KMS-11 (cell line): ENCODE measurements at regions not wholly inside any gene's neighbourhood (a gene's known extent, or its start where the extent isn't known, plus 50 kb on each side); places are given as distances from the start of the nearest gene placed in this dataset.

Experiments
- H2AFZ ChIP-seq: fragments of 200-600 bp; sonication (generic); 2 replicates; pipeline ENCODE4 v1.6.1; 2016; ENCODE audit warnings: antibody characterized with exemption, mixed run types, low read depth
- H3K27ac ChIP-seq: fragments of 200-600 bp; sonication (generic); 2 replicates; pipeline ENCODE4 v1.6.1; 2016; ENCODE audit warnings: mild to moderate bottlenecking, mixed run types
- H3K27me3 ChIP-seq: fragments of 200-600 bp; sonication (generic); 2 replicates; pipeline ENCODE4 v1.6.1; 2017; ENCODE audit warnings: mild to moderate bottlenecking, low read depth, mixed run types, moderate library complexity; ENCODE audit not compliant: insufficient read depth
- H3K36me3 ChIP-seq: fragments of 200-600 bp; sonication (generic); 2 replicates; pipeline ENCODE4 v1.6.1; 2017; ENCODE audit warnings: mild to moderate bottlenecking, mixed run types; ENCODE audit not compliant: insufficient read depth
- H3K4me1 ChIP-seq: fragments of 200-600 bp; sonication (generic); 2 replicates; pipeline ENCODE4 v1.6.1; 2016; ENCODE audit warnings: mild to moderate bottlenecking, low read depth, mixed run types; ENCODE audit not compliant: poor library complexity, severe bottlenecking
- H3K4me2 ChIP-seq: fragments of 200-600 bp; sonication (generic); 2 replicates; pipeline ENCODE4 v1.7.0; 2016; ENCODE audit warnings: mild to moderate bottlenecking, mixed run types
- H3K4me3 ChIP-seq: fragments of 200-600 bp; sonication (generic); IDR thresholded peaks from 2 replicates; pipeline ENCODE4 v1.6.1; 2017; ENCODE audit warnings: low read depth, low read length, mixed read lengths; ENCODE audit not compliant: insufficient read depth
- H3K79me2 ChIP-seq: fragments of 200-600 bp; sonication (generic); 2 replicates; pipeline ENCODE4 v1.6.1; 2016; ENCODE audit warnings: low read depth, mixed run types; ENCODE audit not compliant: insufficient read depth
- H3K9ac ChIP-seq: fragments of 200-600 bp; sonication (generic); 2 replicates; pipeline ENCODE4 v1.6.1; 2016; ENCODE audit warnings: mild to moderate bottlenecking, mixed run types
- H4K20me1 ChIP-seq: fragments of 200-600 bp; sonication (generic); 2 replicates; pipeline ENCODE4 v1.6.1; 2016; ENCODE audit warnings: mild to moderate bottlenecking, mixed run types; ENCODE audit not compliant: insufficient read depth
- CTCF ChIP-seq: fragments of 200-600 bp; sonication (generic); conservative IDR thresholded peaks from 2 replicates; pipeline ENCODE4 v1.6.1; 2017; ENCODE audit warnings: low read depth, mild to moderate bottlenecking, antibody characterized with exemption, low read length, moderate library complexity, mixed read lengths

- Histone ChIP-seq H3K9ac (no peak overlapping the region), H3K36me3 (no peaks in the 10 kb centered on the region), H4K20me1 (no peaks in the 10 kb centered on the region), H3K79me2 (no peaks in the 10 kb centered on the region), H3K4me1 (no peaks in the 10 kb centered on the region), H3K4me2 (no peak overlapping the region), H3K27me3 (no peaks in the 10 kb centered on the region), H3K4me3 (no peak overlapping the region), H3K27ac (no peak overlapping the region), H2AFZ (no peak overlapping the region)
- TF ChIP-seq CTCF = no peak
Observed at GRCh38 chr13:39971526-39971925, 316.1 kb downstream of the COG6 start.

DNA sequence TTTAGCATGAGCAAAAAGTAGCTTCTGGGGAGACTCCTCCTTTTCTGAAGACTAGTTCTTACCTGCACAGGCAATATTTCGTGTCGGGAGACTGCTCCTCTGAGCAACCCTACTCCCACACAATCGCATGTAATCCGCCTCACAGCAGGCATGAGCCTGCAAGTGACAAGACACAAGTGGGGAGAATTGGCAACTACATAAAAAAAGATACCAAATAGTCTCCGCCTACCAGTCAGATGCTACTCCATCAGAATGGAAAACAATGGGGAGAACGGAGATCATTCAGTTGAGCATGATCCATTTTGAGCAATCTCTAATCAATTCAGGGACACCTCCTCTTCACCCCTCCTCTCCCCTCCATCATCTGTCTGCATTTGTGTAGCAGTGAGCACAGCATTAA lies 321.0 kb downstream of the COG6 start:
- Histone ChIP-seq H3K9ac (no peak overlapping the region), H2AFZ (no peak overlapping the region), H3K4me3 (no peak overlapping the region), H3K4me2 (no peak overlapping the region), H3K36me3 (no peaks in the 10 kb centered on the region), H3K79me2 (no peaks in the 10 kb centered on the region), H3K27ac (no peak overlapping the region), H3K27me3 (no peaks in the 10 kb centered on the region), H3K4me1 (no peaks in the 10 kb centered on the region), H4K20me1 (no peaks in the 10 kb centered on the region)
- no peak for TF ChIP-seq CTCF

DNA sequence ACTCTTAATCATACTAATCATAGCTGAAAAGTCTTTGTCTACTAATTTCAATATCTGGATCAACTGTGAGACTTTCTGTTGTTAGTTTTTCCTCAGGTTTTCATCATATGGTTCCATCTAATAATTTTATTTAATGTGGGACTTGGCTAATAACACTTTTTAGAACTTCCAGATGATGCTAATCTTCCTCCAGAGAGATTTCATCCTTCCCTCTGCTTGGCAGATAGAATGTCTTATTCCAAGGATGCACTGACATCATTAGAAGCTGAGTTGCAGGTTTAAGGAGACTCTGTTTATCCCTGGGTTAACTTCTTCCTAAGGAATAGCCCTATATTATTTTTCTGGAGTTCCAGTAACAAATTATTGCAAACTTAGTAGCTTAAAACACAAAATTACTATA lies 325.6 kb downstream of the COG6 start:
- no peak overlapping the region for H3K9ac ChIP-seq
- H3K4me3 ChIP-seq = no peak overlapping the region
- no peaks in the 10 kb centered on the region for H3K79me2 ChIP-seq
- no peaks in the 10 kb centered on the region for H3K36me3 ChIP-seq
- H3K4me1 ChIP-seq = no peaks in the 10 kb centered on the region
- H3K4me2 ChIP-seq = no peak overlapping the region
- H4K20me1 ChIP-seq = no peaks in the 10 kb centered on the region
- no peak for TF ChIP-seq CTCF
- no peak overlapping the region for H3K27ac ChIP-seq
- H3K27me3 ChIP-seq = no peaks in the 10 kb centered on the region
- H2AFZ ChIP-seq = no peak overlapping the region

DNA sequence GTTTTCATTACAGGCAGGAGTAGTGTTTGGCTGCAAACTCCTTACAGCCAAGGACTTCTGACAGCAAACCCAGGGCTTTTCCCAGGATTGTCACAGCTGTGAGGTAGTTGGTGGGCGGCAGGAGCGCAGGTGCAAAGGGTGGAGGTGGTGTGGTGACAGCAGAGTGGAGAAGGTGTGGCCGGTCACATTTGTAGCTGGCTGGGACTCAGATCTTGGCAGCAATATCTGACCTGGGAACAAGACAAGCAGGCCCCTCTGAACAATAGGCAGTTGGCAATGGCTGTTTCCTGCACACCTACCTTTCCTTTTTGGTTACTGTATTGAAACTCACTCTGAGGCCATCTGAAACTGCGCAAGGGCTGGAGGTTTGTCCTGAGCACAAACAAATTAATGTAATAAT lies 327.3 kb downstream of the COG6 start:
- Histone ChIP-seq H3K4me3 (no peak overlapping the region), H3K27me3 (no peaks in the 10 kb centered on the region), H2AFZ (no peak overlapping the region), H3K4me1 (no peaks in the 10 kb centered on the region), H4K20me1 (no peaks in the 10 kb centered on the region), H3K9ac (no peak overlapping the region), H3K27ac (no peak overlapping the region), H3K36me3 (no peaks in the 10 kb centered on the region), H3K4me2 (no peak overlapping the region), H3K79me2 (no peaks in the 10 kb centered on the region)
- TF ChIP-seq CTCF = no peak

- Histone ChIP-seq H3K36me3 (no peaks in the 10 kb centered on the region), H3K27me3 (no peaks in the 10 kb centered on the region), H3K27ac (no peak overlapping the region), H3K79me2 (no peaks in the 10 kb centered on the region), H3K4me1 (no peaks in the 10 kb centered on the region), H3K4me3 (no peak overlapping the region), H3K4me2 (no peak overlapping the region), H3K9ac (no peak overlapping the region), H4K20me1 (no peaks in the 10 kb centered on the region), H2AFZ (no peak overlapping the region)
- TF ChIP-seq CTCF = no peak
Observed at GRCh38 chr13:39985071-39985470, 329.6 kb downstream of the COG6 start.
